ENCODE measurements at regions not wholly inside any gene's neighbourhood (a gene's known extent, or its start where the extent isn't known, plus 50 kb on each side); places are given as distances from the start of the nearest gene placed in this dataset.

- TF ChIP-seq EZH2phosphoT487 (IDR thresholded peaks at IDR 0.05; ENCODE audit: insufficient read depth, low read depth) (no peak), EZH2 (IDR thresholded peaks at IDR 0.05; ENCODE audit: insufficient read depth, poor library complexity, severe bottlenecking) (no peak)
Observed at GRCh38 chr7:12970626-12971025, 283.2 kb downstream of the ARL4A start.

Data from GM23248 (cell line).